Neural crest cell (in vitro differentiated cells): ENCODE measurements at regions not wholly inside any gene's neighbourhood (a gene's known extent, or its start where the extent isn't known, plus 50 kb on each side); places are given as distances from the start of the nearest gene placed in this dataset.

ENCODE experiments used
- DNase-seq: peaks from one replicate; pipeline ENCODE4 v3.0.0; 2021; ENCODE audit warnings: low read depth, mixed read lengths, low spot score
- H3K27ac Mint-ChIP-seq: one replicate; pipeline ENCODE4 v1.8.0; 2021; ENCODE audit warnings: mild to moderate bottlenecking, mixed read lengths; ENCODE audit not compliant: unreplicated experiment
- H3K27me3 Mint-ChIP-seq: 2 replicates; pipeline ENCODE4 v1.8.0; 2021; ENCODE audit warnings: low read depth, mild to moderate bottlenecking, mixed read lengths
- H3K36me3 Mint-ChIP-seq: 2 replicates; pipeline ENCODE4 v1.8.0; 2021; ENCODE audit warnings: low read depth, mild to moderate bottlenecking, mixed read lengths
- H3K4me1 Mint-ChIP-seq: 2 replicates; pipeline ENCODE4 v1.8.0; 2021; ENCODE audit warnings: mixed read lengths
- H3K4me3 Mint-ChIP-seq: one replicate; pipeline ENCODE4 v1.8.0; 2021; ENCODE audit warnings: mild to moderate bottlenecking, mixed read lengths
- H3K9me3 Mint-ChIP-seq: 2 replicates; pipeline ENCODE4 v1.8.0; 2021; ENCODE audit warnings: mixed read lengths
- TF ChIP-seq, protein P1 (sequence below): fragments of 200-600 bp; sonication (generic); conservative IDR thresholded peaks from 2 replicates; pipeline ENCODE4 v1.5.0; 2021; ENCODE audit warnings: antibody characterized with exemption, mild to moderate bottlenecking

GRCh38 chr9:2338777-2339365, 282.7 kb upstream of the VLDLR start:
- Mint-ChIP-seq H3K27ac (no peak overlapping the region), H3K36me3 (no peaks in the 10 kb centered on the region), H3K4me3 (no peak overlapping the region), H3K4me1 (peaks cover 6% of the 10 kb centered on the region), H3K9me3 (peaks cover 9% of the 10 kb centered on the region), H3K27me3 (no peaks in the 10 kb centered on the region)
- DNase-seq: no peak
- TF ChIP-seq, protein P1, sequence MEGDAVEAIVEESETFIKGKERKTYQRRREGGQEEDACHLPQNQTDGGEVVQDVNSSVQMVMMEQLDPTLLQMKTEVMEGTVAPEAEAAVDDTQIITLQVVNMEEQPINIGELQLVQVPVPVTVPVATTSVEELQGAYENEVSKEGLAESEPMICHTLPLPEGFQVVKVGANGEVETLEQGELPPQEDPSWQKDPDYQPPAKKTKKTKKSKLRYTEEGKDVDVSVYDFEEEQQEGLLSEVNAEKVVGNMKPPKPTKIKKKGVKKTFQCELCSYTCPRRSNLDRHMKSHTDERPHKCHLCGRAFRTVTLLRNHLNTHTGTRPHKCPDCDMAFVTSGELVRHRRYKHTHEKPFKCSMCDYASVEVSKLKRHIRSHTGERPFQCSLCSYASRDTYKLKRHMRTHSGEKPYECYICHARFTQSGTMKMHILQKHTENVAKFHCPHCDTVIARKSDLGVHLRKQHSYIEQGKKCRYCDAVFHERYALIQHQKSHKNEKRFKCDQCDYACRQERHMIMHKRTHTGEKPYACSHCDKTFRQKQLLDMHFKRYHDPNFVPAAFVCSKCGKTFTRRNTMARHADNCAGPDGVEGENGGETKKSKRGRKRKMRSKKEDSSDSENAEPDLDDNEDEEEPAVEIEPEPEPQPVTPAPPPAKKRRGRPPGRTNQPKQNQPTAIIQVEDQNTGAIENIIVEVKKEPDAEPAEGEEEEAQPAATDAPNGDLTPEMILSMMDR: no peak

- H3K9me3 Mint-ChIP-seq: peaks cover 9% of the 10 kb centered on the region
- no peak overlapping the region for H3K27ac Mint-ChIP-seq
- TF ChIP-seq, protein P1: no peak
- no peaks in the 10 kb centered on the region for H3K27me3 Mint-ChIP-seq
- DNase-seq: no peak
- no peak overlapping the region for H3K4me3 Mint-ChIP-seq
- H3K4me1 Mint-ChIP-seq: peaks cover 5% of the 10 kb centered on the region
- H3K36me3 Mint-ChIP-seq: no peaks in the 10 kb centered on the region
These were observed 282.2 kb upstream of the VLDLR start for GRCh38 chr9:2339416-2339815.

DNA sequence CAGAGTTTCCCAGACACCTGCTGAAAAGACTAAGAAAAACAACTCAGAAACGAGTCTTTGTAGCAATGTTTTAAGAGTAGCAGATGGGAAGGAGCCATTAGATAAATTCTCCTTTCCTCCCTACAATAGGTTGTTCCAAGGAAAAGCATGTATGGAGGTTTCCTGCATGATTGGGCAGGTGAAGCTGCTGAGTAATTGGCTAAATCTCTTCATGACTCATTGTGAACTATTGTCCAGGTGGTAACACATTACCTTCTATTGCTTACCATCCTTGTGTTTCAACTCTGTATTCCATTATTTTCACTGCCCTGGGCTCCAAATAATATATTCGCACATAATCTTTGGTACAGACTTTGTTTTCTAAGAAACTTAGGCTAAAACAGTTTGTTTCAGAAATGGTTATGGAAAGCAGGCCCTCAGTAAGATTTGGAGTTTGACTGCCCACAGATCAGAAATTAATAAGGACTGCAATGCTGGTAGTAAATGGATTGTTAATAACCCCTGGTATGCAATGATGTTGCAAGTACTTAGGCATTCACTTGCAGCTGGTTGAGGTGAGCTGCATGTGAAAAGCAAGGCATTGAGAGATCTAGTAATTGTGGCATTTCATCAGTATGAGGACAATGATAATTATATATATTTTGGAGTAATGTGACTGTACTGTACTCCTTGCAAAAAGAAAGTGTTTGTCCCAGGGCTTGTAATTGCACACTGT, 281.4 kb upstream of the VLDLR start:
- Mint-ChIP-seq H3K4me1 (peaks cover 5% of the 10 kb centered on the region), H3K27me3 (no peaks in the 10 kb centered on the region), H3K27ac (no peak overlapping the region), H3K9me3 (peaks cover 9% of the 10 kb centered on the region), H3K36me3 (no peaks in the 10 kb centered on the region), H3K4me3 (no peak overlapping the region)
- TF ChIP-seq, protein P1: no peak
- DNase-seq: no peak

DNA sequence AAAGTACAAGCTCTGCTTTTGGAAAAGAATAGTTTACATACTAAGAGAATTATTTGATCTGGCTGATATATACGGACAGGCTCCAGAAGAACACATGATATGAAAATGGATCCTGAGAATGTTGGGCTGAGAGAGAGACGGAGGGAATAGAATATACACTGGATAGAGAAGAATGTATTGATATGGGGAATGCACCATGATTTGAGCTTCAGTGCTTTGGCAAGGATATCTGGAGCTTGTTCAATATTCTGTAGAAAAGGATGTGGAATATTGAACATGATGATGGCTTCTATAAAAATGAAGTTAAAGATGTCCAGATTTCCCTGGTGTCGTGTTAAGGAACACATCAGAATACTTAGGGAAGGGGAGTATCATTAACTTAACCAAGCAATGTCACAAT, 280.5 kb upstream of the VLDLR start:
- Mint-ChIP-seq H3K36me3 (no peaks in the 10 kb centered on the region), H3K27ac (no peak overlapping the region), H3K27me3 (no peaks in the 10 kb centered on the region), H3K4me1 (peaks cover 5% of the 10 kb centered on the region), H3K9me3 (peaks cover 9% of the 10 kb centered on the region), H3K4me3 (no peak overlapping the region)
- TF ChIP-seq, protein P1: no peak
- no peak for DNase-seq

- TF ChIP-seq, protein P1: no peak
These were observed 279.6 kb upstream of the VLDLR start for GRCh38 chr9:2341956-2342355.

More at GRCh38 chr9:2341956-2342355, 279.6 kb upstream of the VLDLR start:
- no peak for DNase-seq
- Mint-ChIP-seq H3K27ac (no peak overlapping the region), H3K9me3 (peaks cover 9% of the 10 kb centered on the region), H3K4me1 (peaks cover 5% of the 10 kb centered on the region), H3K27me3 (no peaks in the 10 kb centered on the region), H3K36me3 (no peaks in the 10 kb centered on the region), H3K4me3 (no peak overlapping the region)
